ENCODE measurements at regions not wholly inside any gene's neighbourhood (a gene's known extent, or its start where the extent isn't known, plus 50 kb on each side); places are given as distances from the start of the nearest gene placed in this dataset.
"Not testable (repeated sequence)": the region's sequence is repeated elsewhere in the genome, so short reads cannot be mapped to it uniquely, and the experiment has no call there.

- Histone ChIP-seq H3K4me3 (no peak overlapping the region), H3K36me3 (no peaks in the 10 kb centered on the region), H3K4me1 (no peaks in the 10 kb centered on the region), H3K27me3 (no peaks in the 10 kb centered on the region), H3K27ac (no peak overlapping the region), H3K9me3 (no peaks in the 10 kb centered on the region)
- intact Hi-C loops (cut with DNase I; ENCODE audit: low total_unique reads) = no loop called here
- TF ChIP-seq POLR2AphosphoS5 (IDR thresholded peaks at IDR 0.05) (no peak), CTCF (IDR thresholded peaks at IDR 0.05) (no peak), POLR2A (IDR thresholded peaks at IDR 0.05) (no peak)
- no peak for DNase-seq (ENCODE audit: low spot score in 2 of 2)
Measured at GRCh38 chr7:146022776-146023175, 93.8 kb upstream of the CNTNAP2 start.

GRCh38 chr7:146019041-146020004 lies 97.3 kb upstream of the CNTNAP2 start:
- H3K4me3 ChIP-seq; H3K27me3 ChIP-seq; H3K36me3 ChIP-seq; H3K9me3 ChIP-seq; intact Hi-C loops (cut with DNase I; ENCODE audit: low total_unique reads); H3K27ac ChIP-seq; H3K4me1 ChIP-seq; DNase-seq (ENCODE audit: low spot score in 2 of 2): not testable (repeated sequence)

- intact Hi-C loops (cut with DNase I; ENCODE audit: low total_unique reads) = not testable (repeated sequence)
Measured at GRCh38 chr7:146017366-146017765, 99.2 kb upstream of the CNTNAP2 start.

GRCh38 chr7:146014154-146014553 lies 102.4 kb upstream of the CNTNAP2 start:
- H3K36me3 ChIP-seq; H3K9me3 ChIP-seq; H3K4me1 ChIP-seq; H3K27me3 ChIP-seq; H3K27ac ChIP-seq; H3K4me3 ChIP-seq; DNase-seq (ENCODE audit: low spot score in 2 of 2); intact Hi-C loops (cut with DNase I; ENCODE audit: low total_unique reads): not testable (repeated sequence)

More at GRCh38 chr7:146017366-146017765, 99.2 kb upstream of the CNTNAP2 start:
- not testable (repeated sequence) for H3K4me1 ChIP-seq; H3K36me3 ChIP-seq; H3K27me3 ChIP-seq; DNase-seq (ENCODE audit: low spot score in 2 of 2); H3K9me3 ChIP-seq; H3K4me3 ChIP-seq; H3K27ac ChIP-seq

- no peak for DNase-seq (ENCODE audit: low spot score in 2 of 2)
- Histone ChIP-seq H3K4me1 (no peaks in the 10 kb centered on the region), H3K27ac (no peak overlapping the region), H3K4me3 (no peak overlapping the region), H3K27me3 (no peaks in the 10 kb centered on the region), H3K36me3 (no peaks in the 10 kb centered on the region), H3K9me3 (peaks cover 0 to 9% of the 10 kb centered on the region in 2 donors)
- intact Hi-C loops (cut with DNase I; ENCODE audit: low total_unique reads) = no loop called here
- no peak for TF ChIP-seq CTCF (IDR thresholded peaks at IDR 0.05)
- no peak for TF ChIP-seq POLR2A (IDR thresholded peaks at IDR 0.05)
- no peak for TF ChIP-seq POLR2AphosphoS5 (IDR thresholded peaks at IDR 0.05)
Measured at GRCh38 chr7:146008293-146008692, 108.3 kb upstream of the CNTNAP2 start.

- intact Hi-C loops (cut with DNase I; ENCODE audit: low total_unique reads) = no loop called here
- H3K27me3 ChIP-seq = no peaks in the 10 kb centered on the region
Measured at GRCh38 chr7:146004805-146005204, 111.8 kb upstream of the CNTNAP2 start.

More at GRCh38 chr7:146004805-146005204, 111.8 kb upstream of the CNTNAP2 start:
- Histone ChIP-seq H3K4me1 (no peaks in the 10 kb centered on the region), H3K4me3 (no peak overlapping the region), H3K36me3 (no peaks in the 10 kb centered on the region), H3K9me3 (no peaks in the 10 kb centered on the region), H3K27ac (no peak overlapping the region)
- no peak for TF ChIP-seq POLR2AphosphoS5 (IDR thresholded peaks at IDR 0.05)
- no peak for TF ChIP-seq CTCF (IDR thresholded peaks at IDR 0.05)
- TF ChIP-seq POLR2A (IDR thresholded peaks at IDR 0.05) = no peak
- DNase-seq (ENCODE audit: low spot score in 2 of 2) = no peak

Measured in breast epithelium (tissue), 4 donors.